H1 (cell line): ENCODE measurements at regions not wholly inside any gene's neighbourhood (a gene's known extent, or its start where the extent isn't known, plus 50 kb on each side); places are given as distances from the start of the nearest gene placed in this dataset.

ENCODE experiments used
- CTCF ChIA-PET: fragments of 300-600 bp; sonication (Branson Sonifier 250); formaldehyde crosslinking; loops from one replicate; lab custom pipeline; 2021; ENCODE audit not compliant: partially characterized antibody; lab: Charles Lee
- POLR2A ChIA-PET: fragments of 300-600 bp; sonication (Branson Sonifier 250); formaldehyde crosslinking; loops from one replicate; lab custom pipeline; 2021; ENCODE audit warnings: inconsistent platforms; ENCODE audit not compliant: partially characterized antibody; lab: Charles Lee
- DNase-seq, 2 experiments: peaks; one replicate each; pipeline versions ENCODE4 v3.0.0 to v3.0.0-alpha.2; 2010 to 2022; ENCODE audit warnings: low spot score in 2 of 2, low read depth in 1 of 2, mixed read lengths in 1 of 2
- FAIRE-seq: peaks from 2 replicates; lab custom pipeline; 2011; peaks lifted over from hg19 to GRCh38; lab: Jason Lieb, UNC
- H2AFZ ChIP-seq: 2 replicates; pipeline ENCODE4 v1.8.1; 2012; ENCODE audit warnings: low read length, inconsistent platforms
- H2AK5ac ChIP-seq: 2 replicates; pipeline ENCODE4 v1.6.1; 2013; ENCODE audit warnings: low read depth, low read length
- H2BK120ac ChIP-seq: replicated peaks from 2 replicates; pipeline ENCODE3; 2013; ENCODE audit warnings: low read depth, low read length, inconsistent platforms
- H2BK12ac ChIP-seq: 2 replicates; pipeline ENCODE4 v1.6.1; 2013; ENCODE audit warnings: low read depth, low read length
- H2BK15ac ChIP-seq: 2 replicates; pipeline ENCODE4 v1.6.1; 2013; ENCODE audit warnings: low read length
- H2BK20ac ChIP-seq: 2 replicates; pipeline ENCODE4 v1.6.1; 2013; ENCODE audit warnings: low read length
- H2BK5ac ChIP-seq: 2 replicates; pipeline ENCODE4 v1.6.1; 2013; ENCODE audit warnings: low read depth, low read length
- H3K14ac ChIP-seq: 2 replicates; pipeline ENCODE4 v1.6.1; 2013; ENCODE audit warnings: inconsistent platforms; ENCODE audit not compliant: insufficient read length
- H3K18ac ChIP-seq: 2 replicates; pipeline ENCODE4 v1.6.1; 2013; ENCODE audit warnings: low read length; ENCODE audit errors: extremely low read depth
- H3K23ac ChIP-seq: 2 replicates; pipeline ENCODE4 v1.6.1; 2013; ENCODE audit warnings: inconsistent platforms; ENCODE audit not compliant: insufficient read length
- H3K23me2 ChIP-seq: 2 replicates; pipeline ENCODE4 v1.6.1; 2013; ENCODE audit warnings: low read depth, low read length
- H3K27ac ChIP-seq: 2 replicates; pipeline ENCODE4 v1.6.1; 2011; ENCODE audit warnings: low read depth, low read length, inconsistent platforms
- H3K27me3 ChIP-seq, 4 experiments: replicated peaks in 1 of 4; 1 replicate in 1 of 4; 2 replicates in 3 of 4; pipeline versions ENCODE4 v1.6.1 to v1.8.1; 2011 to 2013; ENCODE audit warnings: low read length in 3 of 4, mild to moderate bottlenecking in 3 of 4, inconsistent platforms in 2 of 4, mixed read lengths in 2 of 4, moderate library complexity in 1 of 4; ENCODE audit not compliant: control insufficient read depth in 3 of 4, insufficient read depth in 3 of 4; ENCODE audit errors: extremely low read depth in 1 of 4
- H3K36me3 ChIP-seq, 4 experiments: 2 replicates each; pipeline versions ENCODE4 v1.6.1 to v1.8.1; 2011 to 2013; ENCODE audit warnings: mild to moderate bottlenecking in 4 of 4, low read length in 3 of 4, moderate library complexity in 2 of 4, control low read depth in 1 of 4, inconsistent platforms in 1 of 4; ENCODE audit not compliant: insufficient read depth in 4 of 4, control insufficient read depth in 2 of 4
- H3K4ac ChIP-seq: replicated peaks from 2 replicates; pipeline ENCODE3; 2013; ENCODE audit warnings: low read length, low read depth, mixed read lengths, inconsistent platforms; ENCODE audit not compliant: insufficient read length
- H3K4me1 ChIP-seq, 4 experiments: replicated peaks in 1 of 4; 1 replicate in 1 of 4; 2 replicates in 3 of 4; pipeline versions ENCODE4 v1.6.1 to v1.8.1; 2011 to 2013; ENCODE audit warnings: low read length in 3 of 4, inconsistent platforms in 2 of 4, mixed read lengths in 1 of 4; ENCODE audit not compliant: insufficient read depth in 4 of 4, control insufficient read depth in 3 of 4
- H3K4me2 ChIP-seq, 2 experiments: 2 replicates each; pipeline versions ENCODE4 v1.6.1 to v1.8.1; 2011 to 2013; ENCODE audit warnings: low read depth in 2 of 2, low read length in 2 of 2, control low read depth in 1 of 2, inconsistent platforms in 1 of 2, mild to moderate bottlenecking in 1 of 2; ENCODE audit not compliant: insufficient read depth in 1 of 2
- H3K4me3 ChIP-seq, 4 experiments: fragments of 200-600, 300-600 bp in 1 of 4; sonication (generic), shearing (Covaris generic), sonication (Bioruptor Twin) in 1 of 4; 2 replicates each; pipeline versions ENCODE4 v1.5.1 to v1.8.1; 2011 to 2016; ENCODE audit warnings: low read length in 4 of 4, low read depth in 3 of 4, control low read depth in 2 of 4, inconsistent platforms in 2 of 4, mild to moderate bottlenecking in 2 of 4, mixed read lengths in 1 of 4, moderate library complexity in 1 of 4; ENCODE audit not compliant: insufficient read depth in 2 of 4; ENCODE audit errors: extremely low read depth in 1 of 4
- H3K56ac ChIP-seq: replicated peaks from 2 replicates; pipeline ENCODE3; 2013; ENCODE audit warnings: low read depth, mild to moderate bottlenecking, mixed read lengths, low read length, inconsistent platforms; ENCODE audit not compliant: insufficient read length
- H3K79me1 ChIP-seq: 2 replicates; pipeline ENCODE4 v1.6.1; 2013; ENCODE audit warnings: low read depth, low read length, control low read depth
- H3K79me2 ChIP-seq, 2 experiments: 2 replicates each; pipeline versions ENCODE4 v1.6.1 to v1.8.1; 2012 to 2013; ENCODE audit warnings: low read length in 2 of 2, mild to moderate bottlenecking in 2 of 2, inconsistent platforms in 1 of 2; ENCODE audit not compliant: insufficient read depth in 2 of 2, control insufficient read depth in 1 of 2
- H3K9ac ChIP-seq, 4 experiments: replicated peaks in 1 of 4; 1 replicate in 1 of 4; 2 replicates in 3 of 4; pipeline versions ENCODE4 v1.6.1 to v1.8.1; 2011 to 2013; ENCODE audit warnings: low read depth in 3 of 4, low read length in 3 of 4, control low read depth in 2 of 4, mild to moderate bottlenecking in 2 of 4, moderate library complexity in 2 of 4, inconsistent platforms in 1 of 4; ENCODE audit errors: extremely low read depth in 1 of 4
- H3K9me3 ChIP-seq, 2 experiments: 2 replicates each; pipeline versions ENCODE4 v1.6.1 to v1.8.1; 2012 to 2013; ENCODE audit warnings: mild to moderate bottlenecking in 2 of 2, moderate library complexity in 2 of 2, control low read depth in 1 of 2, inconsistent platforms in 1 of 2, low read depth in 1 of 2, low read length in 1 of 2, mixed read lengths in 1 of 2; ENCODE audit not compliant: insufficient read depth in 2 of 2
- H4K20me1 ChIP-seq, 2 experiments: replicated peaks in 1 of 2; 2 replicates each; pipeline versions ENCODE3 to v1.8.1; 2011 to 2013; ENCODE audit warnings: inconsistent platforms in 2 of 2, low read length in 2 of 2, mild to moderate bottlenecking in 1 of 2; ENCODE audit not compliant: insufficient read depth in 2 of 2, control insufficient read depth in 1 of 2
- H4K5ac ChIP-seq: 2 replicates; pipeline ENCODE4 v1.6.1; 2013; ENCODE audit warnings: low read length, low read depth, mixed read lengths, inconsistent platforms; ENCODE audit not compliant: insufficient read length
- H4K8ac ChIP-seq: 2 replicates; pipeline ENCODE4 v1.8.0; 2013; ENCODE audit warnings: mild to moderate bottlenecking, moderate library complexity, low read length, inconsistent platforms; ENCODE audit not compliant: insufficient read depth; ENCODE audit errors: extremely low read depth
- H4K91ac ChIP-seq: replicated peaks from 2 replicates; pipeline ENCODE3; 2013; ENCODE audit warnings: low read length, mixed read lengths, inconsistent platforms; ENCODE audit not compliant: insufficient read length
- BRCA1 ChIP-seq: IDR thresholded peaks from 2 replicates; pipeline ENCODE4 v1.6.1; 2012; ENCODE audit warnings: low read depth, low read length, improper control_type of control experiment
- EP300 ChIP-seq, 2 experiments: IDR thresholded peaks; 1 replicate in 1 of 2; 2 replicates in 1 of 2; pipeline ENCODE4 v1.6.1; 2011 to 2012; ENCODE audit warnings: low read depth in 2 of 2, low read length in 2 of 2, mild to moderate bottlenecking in 2 of 2, borderline replicate concordance in 1 of 2, inconsistent platforms in 1 of 2, moderate library complexity in 1 of 2
- GTF2F1 ChIP-seq: IDR thresholded peaks from 2 replicates; pipeline ENCODE4 v1.6.1; 2012; ENCODE audit warnings: low read depth, low read length, improper control_type of control experiment, borderline replicate concordance
- PHF8 ChIP-seq: fragments of 200-600 bp; sonication (generic); conservative IDR thresholded peaks from 2 replicates; pipeline ENCODE4 v1.7.1; 2012; ENCODE audit warnings: low read depth, mild to moderate bottlenecking, inconsistent platforms, low read length, moderate library complexity
- POU5F1 ChIP-seq: IDR thresholded peaks from 2 replicates; pipeline ENCODE4 v1.6.1; 2011; ENCODE audit warnings: low read depth, mild to moderate bottlenecking, low read length, moderate library complexity
- RAD21 ChIP-seq, 2 experiments: IDR thresholded peaks in 1 of 2; conservative IDR thresholded peaks in 1 of 2; 2 replicates each; pipeline ENCODE4 v1.6.1; 2011; ENCODE audit warnings: low read depth in 2 of 2, low read length in 2 of 2, improper control_type of control experiment in 1 of 2, inconsistent platforms in 1 of 2, mild to moderate bottlenecking in 1 of 2, moderate library complexity in 1 of 2
- RFX5 ChIP-seq: IDR thresholded peaks from 2 replicates; pipeline ENCODE4 v1.6.1; 2011; ENCODE audit warnings: low read depth, low read length, improper control_type of control experiment, borderline replicate concordance
- RXRA ChIP-seq: IDR thresholded peaks from 2 replicates; pipeline ENCODE4 v1.6.1; 2011; ENCODE audit warnings: low read depth, mild to moderate bottlenecking, low read length, moderate library complexity; ENCODE audit not compliant: insufficient read depth
- SIRT6 ChIP-seq: IDR thresholded peaks from one replicate; pipeline ENCODE4 v1.7.1; 2012; ENCODE audit warnings: low read length, inconsistent platforms
- SIX5 ChIP-seq: IDR thresholded peaks from 2 replicates; pipeline ENCODE4 v1.6.1; 2011; ENCODE audit warnings: mild to moderate bottlenecking, low read depth, low read length
- SP1 ChIP-seq: IDR thresholded peaks from 2 replicates; pipeline ENCODE4 v1.6.1; 2011; ENCODE audit warnings: low read depth, low read length
- TAF1 ChIP-seq: IDR thresholded peaks from 2 replicates; pipeline ENCODE4 v1.6.1; 2011; ENCODE audit warnings: mild to moderate bottlenecking, low read depth, low read length
- YY1 ChIP-seq: IDR thresholded peaks from 2 replicates; pipeline ENCODE4 v1.6.1; 2011; ENCODE audit warnings: low read depth, mild to moderate bottlenecking, low read length
- WGBS, 2 experiments: shearing (Covaris generic) in 1 of 2; methylation state at CpG; one replicate each; pipeline versions ENCODE4 v1.1.6 to v1.1.7; 2013 to 2015; ENCODE audit warnings: low lambda C conversion rate in 2 of 2, mixed read lengths in 2 of 2, inconsistent platforms in 1 of 2, low coverage in 1 of 2, missing lambda C conversion rate in 1 of 2; ENCODE audit not compliant: insufficient replicate concordance in 2 of 2, insufficient coverage in 1 of 2, insufficient read length in 1 of 2; ENCODE audit errors: extremely low coverage in 1 of 2, missing lambda C conversion rate in 1 of 2; 5-methylcytosine and 5-hydroxymethylcytosine counted together

- 84% methylated on average over 6 of the region's 11 CpGs; no CpG with 5 or more reads in 1 of the 2 experiments for WGBS, 2 experiments
- FAIRE-seq, result no peak
- H3K9ac ChIP-seq, result no peak overlapping the region
- TF ChIP-seq TAF1 (no peak), POU5F1 (no peak), SP1 (no peak), RXRA (no peak), SIRT6 (no peak), RFX5 (no peak), PHF8 (no peak), GTF2F1 (no peak), YY1 (no peak), RAD21 (IDR thresholded peaks at IDR 0.05 in 1 of 2, conservative IDR thresholded peaks at IDR 0.05 in 1 of 2; ENCODE audit: low read depth in 2 of 2, low read length in 2 of 2) (no peak), SIX5 (no peak), EP300 (IDR thresholded peaks at IDR 0.05; ENCODE audit: borderline replicate concordance in 1 of 2, low read depth in 2 of 2, low read length in 2 of 2) (no peak), BRCA1 (no peak)
Measured at GRCh38 chr14:82067221-82067875, 533.7 kb upstream of the SEL1L start.

More at GRCh38 chr14:82067221-82067875, 533.7 kb upstream of the SEL1L start:
- no peak overlapping the region for H2BK20ac ChIP-seq
- H3K23me2 ChIP-seq, result no peaks in the 10 kb centered on the region
- no peak overlapping the region for H3K18ac ChIP-seq
- no peaks in the 10 kb centered on the region for H4K20me1 ChIP-seq
- H2BK12ac ChIP-seq, result no peak overlapping the region
- H2BK15ac ChIP-seq, result no peak overlapping the region
- CTCF ChIA-PET, result interaction anchor here (0.6 kb wide), 1 partner anchor 76 kb away, joined by 6 read pairs; no protein-coding TSS in a partner anchor
- no peak for DNase-seq
- no peak overlapping the region for H3K4ac ChIP-seq
- no peaks in the 10 kb centered on the region for H3K79me1 ChIP-seq
- H2BK120ac ChIP-seq, result no peak overlapping the region
- no peaks in the 10 kb centered on the region for H3K27me3 ChIP-seq
- H2BK5ac ChIP-seq, result no peak overlapping the region
- no peak overlapping the region for H3K23ac ChIP-seq
- H4K91ac ChIP-seq, result no peak overlapping the region
- no peak overlapping the region for H4K5ac ChIP-seq
- no peak overlapping the region for H2AK5ac ChIP-seq
- H3K36me3 ChIP-seq, result no peaks in the 10 kb centered on the region
- H2AFZ ChIP-seq, result no peak overlapping the region
- H3K56ac ChIP-seq, result no peak overlapping the region
- no peak overlapping the region for H3K14ac ChIP-seq
- H3K79me2 ChIP-seq, result no peaks in the 10 kb centered on the region
- H3K27ac ChIP-seq, result no peak overlapping the region
- no peaks in the 10 kb centered on the region for H3K4me1 ChIP-seq
- no peaks in the 10 kb centered on the region for H3K9me3 ChIP-seq
- H3K4me3 ChIP-seq, result no peak overlapping the region
- no peak overlapping the region for H4K8ac ChIP-seq
- POLR2A ChIA-PET, result no interaction called here
- no peak overlapping the region for H3K4me2 ChIP-seq
